HG02642 (cell line): ENCODE measurements at regions not wholly inside any gene's neighbourhood (a gene's known extent, or its start where the extent isn't known, plus 50 kb on each side); places are given as distances from the start of the nearest gene placed in this dataset.
A peak's percentile ranks its signal among the peaks of the same experiment; 100 is the strongest.
"Not testable (repeated sequence)": the region's sequence is repeated elsewhere in the genome, so short reads cannot be mapped to it uniquely, and the experiment has no call there.

Experiments used
- ATAC-seq: cut with Tn5 transposase; IDR thresholded peaks from one replicate; pipeline ENCODE4 v1.9.1; 2021; ENCODE audit warnings: mild to moderate bottlenecking; ENCODE audit not compliant: unreplicated experiment, poor library complexity

GRCh38 chr5:75856056-75856455 lies 138.8 kb upstream of the POC5 start:
- ATAC-seq: no peak

DNA sequence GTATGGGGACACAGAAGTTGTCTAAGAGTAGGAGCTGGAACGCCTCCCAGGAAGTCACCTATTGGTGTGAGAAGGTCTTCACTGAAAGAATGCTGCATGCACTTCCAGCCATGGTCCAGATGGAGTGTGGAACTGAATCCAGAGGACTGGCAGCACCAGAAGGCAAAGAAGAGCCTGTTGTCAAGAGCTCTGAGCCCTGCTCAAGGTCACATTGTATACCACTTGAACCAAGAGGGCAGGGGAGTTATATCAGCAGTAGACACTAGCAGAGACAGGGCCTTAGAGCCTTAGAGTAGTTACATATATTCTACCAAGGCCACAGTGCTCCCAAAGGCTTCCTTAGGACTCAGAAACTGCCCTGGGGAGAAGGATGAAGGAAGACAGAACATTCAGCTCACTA lies 130.8 kb upstream of the POC5 start:
- ATAC-seq: peak; percentile 23

DNA sequence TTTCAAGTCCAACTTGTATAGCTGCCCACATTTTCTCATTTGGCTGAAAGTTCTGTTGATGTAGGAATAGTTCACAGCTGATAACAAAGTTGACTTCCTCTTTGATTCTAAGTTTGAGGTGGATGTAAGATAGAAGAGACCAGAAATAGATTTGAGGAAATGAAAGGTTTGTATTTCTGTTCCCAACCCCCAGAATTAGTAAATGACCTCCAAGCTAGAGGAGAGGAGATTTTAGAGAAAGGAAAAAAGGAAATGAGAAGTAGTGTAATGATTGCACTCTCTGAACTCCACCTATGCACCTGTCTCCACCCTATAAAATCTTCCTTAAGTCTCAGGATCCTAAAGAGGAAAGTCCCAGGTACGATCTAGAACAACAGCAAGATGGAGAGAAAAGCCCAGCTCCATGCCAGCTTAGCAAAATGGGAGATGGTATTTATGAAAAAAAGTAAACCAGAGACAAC lies 130.4 kb upstream of the POC5 start:
- peak; percentile 84 for ATAC-seq

GRCh38 chr5:75844301-75844700 lies 127.1 kb upstream of the POC5 start:
- ATAC-seq: no peak

- ATAC-seq: no peak
Measured at GRCh38 chr5:75843319-75843718, 126.1 kb upstream of the POC5 start.

GRCh38 chr5:75839547-75839946 lies 122.3 kb upstream of the POC5 start:
- ATAC-seq: no peak

DNA sequence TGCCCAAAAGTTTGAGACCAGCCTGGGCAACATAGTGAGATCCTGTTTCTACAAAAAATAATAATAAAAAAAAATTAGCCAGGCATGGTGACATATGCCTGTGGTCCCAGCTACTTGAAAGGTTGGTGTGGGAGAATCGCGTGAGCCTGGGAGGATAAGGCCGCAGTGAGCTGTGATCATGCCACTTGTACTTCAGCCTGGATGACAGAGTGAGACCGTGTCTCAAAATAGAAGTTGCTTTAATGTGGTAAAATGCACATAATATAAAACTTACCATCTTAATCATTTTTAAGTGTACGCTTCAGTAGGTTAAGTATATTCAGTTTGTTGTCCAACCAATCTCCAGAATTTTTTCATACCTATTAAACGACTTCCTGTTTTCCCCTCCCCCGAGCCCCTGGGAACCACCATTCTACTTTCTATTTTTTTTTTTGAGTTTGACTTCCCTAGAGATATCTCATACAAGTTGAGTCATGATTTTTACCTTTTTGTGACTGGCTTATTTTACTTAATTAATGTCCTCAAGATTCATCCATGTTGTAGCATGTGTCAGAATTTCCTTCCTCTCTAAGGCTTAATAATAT lies 120.1 kb upstream of the POC5 start:
- ATAC-seq: no peak

DNA sequence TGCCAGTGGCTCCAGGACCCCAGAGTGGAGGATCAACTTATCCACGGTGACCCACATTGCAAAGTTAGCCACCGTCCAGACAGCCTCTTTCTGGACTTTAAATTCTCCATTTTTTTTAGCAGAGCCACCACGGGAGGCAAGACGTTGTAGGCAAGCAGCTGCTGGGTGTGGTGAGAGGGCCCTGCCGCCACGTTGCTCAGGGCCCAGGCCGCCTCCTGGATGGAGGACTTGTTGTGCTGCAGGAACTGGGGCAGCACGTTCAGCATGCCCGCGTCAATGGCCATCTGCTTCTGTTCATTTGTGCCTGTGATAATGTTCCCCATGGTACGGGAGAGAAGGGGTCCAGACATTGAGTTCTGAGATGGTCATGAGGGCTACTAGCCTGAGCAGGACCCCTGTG lies 114.3 kb upstream of the POC5 start:
- no peak for ATAC-seq

GRCh38 chr5:75828029-75828428 lies 110.8 kb upstream of the POC5 start:
- ATAC-seq: no peak

DNA sequence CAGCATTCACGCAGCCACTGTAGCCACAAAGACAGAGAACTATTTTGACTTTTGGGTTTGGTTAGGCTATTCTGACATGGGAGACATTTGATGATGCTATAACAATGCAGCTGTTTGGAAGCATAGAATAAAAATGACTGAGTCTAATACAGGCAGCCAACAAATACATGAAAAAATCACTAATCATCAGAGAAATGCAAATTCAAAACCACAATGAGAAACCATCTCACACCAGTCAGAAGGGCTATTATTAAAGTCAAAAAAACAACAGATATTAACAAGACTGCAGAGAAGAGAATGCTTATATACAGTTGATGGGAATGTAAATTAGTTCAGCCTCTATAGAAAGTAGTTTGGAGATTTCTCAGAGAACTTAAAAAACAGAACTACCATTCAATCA lies 107.1 kb upstream of the POC5 start:
- ATAC-seq: no peak

- no peak for ATAC-seq
Measured at GRCh38 chr5:75823811-75824210, 106.6 kb upstream of the POC5 start.

DNA sequence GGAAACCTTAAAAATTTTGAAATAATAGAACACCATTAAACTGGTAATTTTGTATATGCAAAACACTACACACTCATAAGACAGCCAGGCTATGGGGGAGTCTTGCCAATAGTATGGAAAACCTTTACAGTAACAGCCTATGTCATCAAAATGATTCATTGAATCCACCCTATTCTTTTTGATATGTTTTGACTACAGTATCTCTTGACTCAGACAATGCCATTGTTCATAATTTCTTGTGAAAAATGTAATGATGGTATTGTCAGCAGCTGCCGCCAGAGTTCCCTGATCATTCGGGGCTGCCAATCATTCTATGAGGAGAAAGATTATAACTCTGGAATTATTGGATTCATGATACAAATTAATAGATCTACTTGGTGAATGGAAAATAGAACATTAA lies 101.4 kb upstream of the POC5 start:
- ATAC-seq: no peak

DNA sequence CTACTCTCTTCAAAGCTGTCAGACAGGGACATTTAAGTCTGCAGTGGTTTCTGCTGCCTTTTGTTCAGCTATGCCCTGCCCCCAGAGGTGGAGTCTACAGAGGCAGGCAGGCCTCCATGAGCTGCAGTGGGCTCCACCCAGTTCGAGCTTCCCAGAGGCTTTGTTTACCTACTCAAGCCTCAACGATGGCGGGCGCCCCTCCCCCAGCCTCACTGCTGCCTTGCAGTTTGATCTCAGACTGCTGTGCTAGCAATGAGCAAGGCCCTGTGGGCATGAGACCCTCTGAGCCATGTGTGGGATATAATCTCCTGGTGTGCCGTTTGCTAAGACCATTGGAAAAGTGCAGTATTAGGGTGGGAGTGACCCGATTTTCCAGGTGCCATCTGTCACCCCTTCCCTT lies 82.5 kb upstream of the POC5 start:
- ATAC-seq: not testable (repeated sequence)

- ATAC-seq: not testable (repeated sequence)
Measured at GRCh38 chr5:75769338-75769737, 52.1 kb upstream of the POC5 start.
